Esophagus squamous epithelium (tissue), 5 donors: ENCODE measurements at regions not wholly inside any gene's neighbourhood (a gene's known extent, or its start where the extent isn't known, plus 50 kb on each side); places are given as distances from the start of the nearest gene placed in this dataset.
"Not testable (repeated sequence)": the region's sequence is repeated elsewhere in the genome, so short reads cannot be mapped to it uniquely, and the experiment has no call there.

ENCODE experiments used
- DNase-seq: peaks from one replicate; lab custom pipeline; 2025; lab: John Stamatoyannopoulos, UW
- H3K27ac ChIP-seq, 4 donors: fragments of 200-600 bp; sonication (generic); one replicate each; pipeline ENCODE4 v1.5.1; 2016 to 2019; ENCODE audit warnings: mild to moderate bottlenecking in 1 of 4
- H3K27me3 ChIP-seq, 4 donors: fragments of 200-600 bp; sonication (generic); 1 replicate in 3 of 4; 2 replicates in 1 of 4; pipeline versions ENCODE4 v1.5.1 to v1.6.0; 2017 to 2021; ENCODE audit warnings: antibody characterized with exemption in 1 of 4
- H3K36me3 ChIP-seq, 3 donors: fragments of 200-600 bp; sonication (generic); one replicate each; pipeline ENCODE4 v1.5.1; 2016 to 2019
- H3K4me1 ChIP-seq, 3 donors: fragments of 200-600 bp; sonication (generic); one replicate each; pipeline ENCODE4 v1.5.1; 2017 to 2019
- H3K4me3 ChIP-seq, 4 donors: fragments of 200-600 bp; sonication (generic); 1 replicate in 3 of 4; 2 replicates in 1 of 4; pipeline ENCODE4 v1.5.1; 2016 to 2019; ENCODE audit warnings: mild to moderate bottlenecking in 2 of 4, moderate library complexity in 1 of 4
- H3K9me3 ChIP-seq, 3 donors: fragments of 200-600 bp; sonication (generic); one replicate each; pipeline ENCODE4 v1.5.1; 2016 to 2019
- WGBS, 2 donors: methylation state at CpG; one replicate each; pipeline ENCODE4 v1.1.5; 2018; 5-methylcytosine and 5-hydroxymethylcytosine counted together
- intact Hi-C: fragments of 100-400 bp; cut with DNase I; formaldehyde crosslinking; loops from one replicate; pipeline ENCODE4 v1.15.0; 2022
- donor health status: DM: yes; HTN: yes; CAD: no.

DNA sequence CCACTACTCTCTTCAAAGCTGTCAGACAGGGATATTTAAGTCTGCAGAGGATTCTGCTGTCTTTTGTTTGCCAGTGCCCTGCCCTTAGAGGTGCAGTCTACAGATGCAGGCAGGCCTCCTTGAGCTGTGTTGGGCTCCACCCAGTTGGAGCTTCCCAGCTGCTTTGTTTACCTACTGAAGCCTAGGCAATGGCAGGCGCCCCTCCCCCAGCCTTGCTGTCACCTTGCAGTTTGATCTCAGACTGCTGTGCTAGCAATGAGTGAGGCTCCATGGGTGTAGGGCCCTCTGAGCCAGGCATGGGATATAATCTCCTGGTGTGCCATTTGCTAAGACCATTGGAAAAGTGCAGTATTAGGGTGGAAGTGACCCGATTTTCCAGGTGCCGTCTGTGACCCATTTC is 151.3 kb upstream of the CCZ1B start:
- H3K9me3 ChIP-seq, H3K27ac ChIP-seq, H3K4me1 ChIP-seq, H3K27me3 ChIP-seq, H3K36me3 ChIP-seq, DNase-seq, H3K4me3 ChIP-seq, intact Hi-C loops: not testable (repeated sequence)
- 93 to 95% methylated on average over 2 to 3 of the region's 3 CpGs for WGBS, 2 donors

DNA sequence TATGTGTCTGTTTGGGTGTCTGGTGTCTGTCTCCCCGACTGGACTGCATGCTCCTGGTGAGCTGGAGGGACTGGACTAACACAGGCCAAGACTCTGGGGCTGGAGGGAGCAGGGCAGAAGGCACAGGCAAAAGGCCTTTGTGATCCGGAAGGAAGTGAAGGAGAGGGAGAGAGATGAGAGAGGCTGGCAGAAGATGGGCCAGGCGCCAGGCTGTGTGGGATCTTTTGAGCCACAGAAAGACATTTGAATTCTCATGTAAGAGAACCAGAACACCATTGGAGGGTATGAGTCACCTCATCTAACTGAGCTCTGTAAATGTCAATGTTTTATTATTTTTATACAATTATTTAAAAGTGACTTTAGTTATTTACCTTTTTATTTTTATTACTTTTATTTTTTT is 152.3 kb upstream of the CCZ1B start:
- 73 to 78% methylated on average over 2 of the region's 3 CpGs for WGBS, 2 donors
- H3K27ac ChIP-seq, H3K27me3 ChIP-seq, intact Hi-C loops, DNase-seq, H3K9me3 ChIP-seq, H3K4me3 ChIP-seq, H3K36me3 ChIP-seq, H3K4me1 ChIP-seq: not testable (repeated sequence)

DNA sequence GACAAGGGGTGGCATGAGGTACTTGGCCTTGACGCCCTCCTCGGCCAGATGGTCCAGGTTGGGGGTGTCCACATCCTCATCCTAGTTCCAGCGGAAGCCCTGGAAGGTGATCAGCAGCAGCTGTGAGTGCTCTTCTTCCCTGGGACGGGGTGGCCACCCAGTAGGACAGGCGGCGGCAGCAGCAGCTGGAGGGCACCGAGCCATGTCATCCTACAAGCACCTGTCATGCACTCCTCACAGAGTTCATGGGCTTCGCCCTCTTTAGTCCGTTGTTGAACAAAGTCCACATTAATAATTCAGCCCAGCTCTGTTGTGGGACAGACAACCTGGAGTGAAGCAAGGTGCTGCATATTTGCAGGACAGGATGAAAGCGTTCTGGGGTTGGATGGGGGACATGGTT is 153.4 kb upstream of the CCZ1B start:
- DNase-seq, H3K4me1 ChIP-seq, intact Hi-C loops: not testable (repeated sequence)

DNA sequence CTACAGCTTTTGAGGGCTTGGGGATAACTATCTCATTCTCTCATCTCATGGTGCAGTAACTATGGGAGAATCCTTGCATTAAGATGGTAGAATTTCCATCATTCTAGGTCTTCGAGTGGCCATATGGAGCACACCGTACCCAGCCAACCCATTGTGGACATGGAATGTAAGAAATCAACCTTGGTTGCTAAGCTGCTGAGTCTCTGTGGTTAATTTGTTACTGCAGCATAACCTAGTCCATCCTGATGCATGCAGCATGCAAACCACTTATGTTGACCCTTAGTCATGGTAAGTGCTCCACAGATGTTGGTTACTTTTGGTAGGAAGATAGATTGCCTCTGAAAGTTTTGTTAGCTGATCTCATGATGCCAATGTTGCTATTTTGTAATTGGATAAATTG is 156.3 kb upstream of the CCZ1B start:
- DNase-seq, H3K9me3 ChIP-seq, H3K36me3 ChIP-seq, H3K4me1 ChIP-seq, H3K27ac ChIP-seq, intact Hi-C loops, H3K27me3 ChIP-seq, H3K4me3 ChIP-seq: not testable (repeated sequence)
- WGBS, 2 donors = 83 to 100% methylated on average over 1 to 2 of the region's 2 CpGs

More for the DNA sequence above, 153.4 kb upstream of the CCZ1B start:
- H3K4me3 ChIP-seq, H3K36me3 ChIP-seq, H3K27me3 ChIP-seq, H3K27ac ChIP-seq, H3K9me3 ChIP-seq: not testable (repeated sequence)
- WGBS, 2 donors = 96 to 100% methylated on average over 2 to 3 of the region's 10 CpGs

DNA sequence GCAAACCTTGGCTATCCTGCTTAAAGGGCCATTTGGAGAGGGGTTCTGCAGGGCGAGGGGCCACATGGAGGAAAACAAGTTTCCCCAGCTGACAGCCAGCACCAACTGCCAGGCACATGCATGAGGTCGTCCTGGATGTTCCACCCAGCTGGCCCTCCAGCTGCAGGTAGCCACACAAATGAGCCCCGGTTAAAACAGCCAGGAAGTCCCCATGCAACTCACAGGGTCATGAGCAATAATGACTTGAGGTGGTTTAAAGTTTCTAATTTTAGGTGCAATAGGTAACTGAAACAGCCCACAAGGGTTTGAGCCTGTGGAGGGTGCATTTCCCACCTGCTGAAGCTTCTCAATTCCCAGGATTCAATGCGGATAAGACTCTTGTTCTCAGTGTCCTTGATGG is 160.8 kb upstream of the CCZ1B start:
- H3K4me3 ChIP-seq, DNase-seq, H3K27me3 ChIP-seq, H3K36me3 ChIP-seq, H3K27ac ChIP-seq, H3K9me3 ChIP-seq, intact Hi-C loops, H3K4me1 ChIP-seq: not testable (repeated sequence)
- WGBS, 2 donors = 100% methylated on average over 1 of the region's 4 CpGs

DNA sequence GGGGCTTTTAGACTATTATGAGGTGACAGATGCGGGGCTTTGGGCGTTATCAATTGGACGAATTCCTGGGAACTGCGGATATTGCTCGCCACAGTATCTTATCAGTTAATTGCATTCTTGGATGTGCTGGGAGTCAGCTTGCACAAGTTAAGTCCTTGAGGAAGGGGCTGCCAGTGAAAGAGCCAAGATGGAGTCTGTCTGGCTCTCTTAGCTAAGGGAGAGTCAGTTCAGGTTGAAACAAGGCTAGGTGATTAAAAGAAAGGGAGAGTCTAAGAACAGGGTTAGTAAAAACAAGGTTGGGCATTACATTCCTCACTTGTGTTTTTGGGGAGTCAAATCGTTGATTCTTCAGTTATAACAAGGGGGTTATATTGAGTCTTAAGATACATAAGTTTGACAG is 162.5 kb upstream of the CCZ1B start:
- H3K4me1 ChIP-seq, H3K27me3 ChIP-seq, H3K9me3 ChIP-seq, H3K36me3 ChIP-seq, H3K4me3 ChIP-seq, DNase-seq, H3K27ac ChIP-seq, intact Hi-C loops: not testable (repeated sequence)
- 67 to 72% methylated on average over 6 of the region's 6 CpGs for WGBS, 2 donors

DNA sequence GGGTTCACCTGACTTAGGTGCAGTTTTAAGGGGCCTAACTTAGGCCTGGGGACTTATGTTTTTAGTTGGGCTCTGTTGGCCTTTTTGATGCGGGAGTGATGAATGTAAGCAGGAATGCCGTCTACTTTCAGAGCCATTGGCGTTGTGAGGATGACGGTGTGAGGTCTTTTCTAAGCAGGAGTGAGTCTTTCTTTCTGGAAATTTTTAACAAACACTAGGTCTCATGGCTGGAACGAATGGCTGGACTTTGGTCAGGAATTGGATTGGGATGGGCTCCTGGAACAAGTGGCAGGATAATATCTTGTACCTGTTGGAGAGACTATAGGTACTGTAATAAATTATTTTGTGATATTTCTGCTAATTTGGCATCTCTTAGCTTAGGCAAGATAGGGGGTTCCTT is 163.9 kb upstream of the CCZ1B start:
- DNase-seq, H3K27ac ChIP-seq, H3K4me1 ChIP-seq, H3K9me3 ChIP-seq, H3K36me3 ChIP-seq, H3K4me3 ChIP-seq, intact Hi-C loops, H3K27me3 ChIP-seq: not testable (repeated sequence)
- 77 to 85% methylated on average over 5 of the region's 5 CpGs for WGBS, 2 donors

GRCh38 chr7:6990426-6991152 is 164.5 kb upstream of the CCZ1B start:
- H3K4me1 ChIP-seq, H3K36me3 ChIP-seq, H3K9me3 ChIP-seq, H3K27me3 ChIP-seq, intact Hi-C loops, DNase-seq: not testable (repeated sequence)
- Histone ChIP-seq H3K4me3 (peak overlapping the region in 1 of 4 donors; percentile 17), H3K27ac (peak overlapping the region in 2 of 4 donors; percentile 13 to 55)
- 43 to 48% methylated on average over 7 of the region's 7 CpGs for WGBS, 2 donors

DNA sequence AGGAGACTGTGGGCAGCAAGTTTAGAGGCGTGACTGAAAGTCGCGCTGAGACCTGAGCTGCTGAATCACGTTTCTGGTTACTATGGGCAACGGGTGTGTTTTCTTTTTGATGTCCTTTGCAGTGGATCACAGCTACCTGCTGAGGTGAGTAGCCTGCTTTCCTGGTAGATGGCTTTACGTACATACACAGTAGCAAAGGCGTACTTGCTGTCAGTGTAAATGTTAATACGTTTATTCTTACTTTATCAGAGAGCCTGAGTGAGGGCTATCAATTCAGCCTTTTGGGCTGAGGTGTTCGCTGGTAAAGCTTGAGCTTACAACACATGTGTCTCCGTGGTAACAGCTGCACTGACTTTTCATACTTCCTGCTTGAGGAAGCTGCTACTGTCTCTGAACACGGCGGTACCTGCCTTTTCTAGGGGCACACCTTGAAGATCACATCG is 165.1 kb upstream of the CCZ1B start:
- H3K4me3 ChIP-seq = peak overlapping the region in 2 of 4 donors; percentile 17 to 37
- 10 to 25% methylated on average over 7 to 13 of the region's 13 CpGs for WGBS, 2 donors

GRCh38 chr7:6991686-6992085 is 165.6 kb upstream of the CCZ1B start:
- Histone ChIP-seq H3K4me3 (peak overlapping the region in 2 of 4 donors; percentile 17 to 37), H3K27ac (peak overlapping the region in 1 of 4 donors; percentile 55)
- WGBS, 2 donors = 32 to 36% methylated on average over 6 to 10 of the region's 12 CpGs
- H3K36me3 ChIP-seq, H3K4me1 ChIP-seq, DNase-seq, H3K27me3 ChIP-seq, H3K9me3 ChIP-seq, intact Hi-C loops: not testable (repeated sequence)

More for the DNA sequence above, 165.1 kb upstream of the CCZ1B start:
- H3K27ac ChIP-seq = peak overlapping the region in 2 of 4 donors; percentile 13 to 55
- DNase-seq, intact Hi-C loops, H3K36me3 ChIP-seq, H3K9me3 ChIP-seq, H3K4me1 ChIP-seq, H3K27me3 ChIP-seq: not testable (repeated sequence)

- 66 to 75% methylated on average over 9 to 11 of the region's 11 CpGs for WGBS, 2 donors
- H3K9me3 ChIP-seq, H3K36me3 ChIP-seq, H3K4me3 ChIP-seq, H3K4me1 ChIP-seq, H3K27ac ChIP-seq, intact Hi-C loops, DNase-seq, H3K27me3 ChIP-seq: not testable (repeated sequence)
Measured at GRCh38 chr7:6992133-6992532, 166.1 kb upstream of the CCZ1B start.

GRCh38 chr7:6995026-6995425 is 169.0 kb upstream of the CCZ1B start:
- peaks cover 0 to 14% (median 0%) of the 10 kb centered on the region in 3 donors for H3K9me3 ChIP-seq
- intact Hi-C loops, H3K27ac ChIP-seq, H3K36me3 ChIP-seq, H3K4me3 ChIP-seq, H3K27me3 ChIP-seq, DNase-seq, H3K4me1 ChIP-seq: not testable (repeated sequence)
- WGBS, 2 donors = 95% methylated on average over 12 to 15 of the region's 16 CpGs

DNA sequence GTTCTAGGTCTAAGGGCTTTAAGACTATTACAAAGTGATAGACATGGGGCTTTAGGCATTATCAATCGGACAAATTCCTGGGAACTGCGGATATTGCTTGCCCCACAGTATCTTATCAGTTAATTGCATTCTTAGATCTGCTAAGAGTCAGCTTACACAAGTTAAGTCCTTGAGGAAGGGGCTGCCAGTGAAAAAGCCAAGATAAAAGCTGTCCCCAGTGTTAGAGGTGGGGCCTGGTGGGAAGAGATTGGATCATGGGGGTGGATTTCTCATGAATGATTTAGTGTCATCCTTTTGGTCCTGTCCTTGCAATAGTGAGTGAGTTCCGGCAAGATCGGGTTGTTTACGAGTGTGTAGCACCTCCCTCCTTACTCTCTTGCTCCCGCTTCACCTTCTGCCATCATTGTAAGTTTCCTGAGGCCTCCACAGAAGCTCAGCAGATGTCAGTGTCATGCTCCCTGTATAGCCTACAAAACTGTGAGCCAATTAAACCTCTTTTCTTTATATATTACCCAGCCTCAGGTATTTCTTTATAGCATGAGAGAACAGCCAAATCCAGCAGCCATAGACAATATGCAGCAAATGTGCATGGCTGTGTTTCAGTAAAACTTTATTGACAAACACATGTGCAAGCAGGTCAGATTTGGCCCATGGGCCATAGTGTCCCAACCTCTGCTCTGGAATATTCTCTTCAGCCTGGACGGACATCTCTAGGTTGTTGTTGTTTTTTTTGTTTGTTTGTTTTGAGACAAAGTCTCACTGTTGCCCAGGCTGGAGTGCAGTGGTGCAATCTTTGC is 169.6 kb upstream of the CCZ1B start:
- H3K27me3 ChIP-seq, DNase-seq, intact Hi-C loops, H3K27ac ChIP-seq, H3K36me3 ChIP-seq, H3K4me1 ChIP-seq, H3K4me3 ChIP-seq: not testable (repeated sequence)
- H3K9me3 ChIP-seq = peaks cover 0 to 16% (median 0%) of the 10 kb centered on the region in 3 donors
- 71 to 79% methylated on average over 7 of the region's 7 CpGs for WGBS, 2 donors
